Fibroblast of lung (primary cell): ENCODE measurements at regions not wholly inside any gene's neighbourhood (a gene's known extent, or its start where the extent isn't known, plus 50 kb on each side); places are given as distances from the start of the nearest gene placed in this dataset.

ENCODE experiments used
- EZH2 ChIP-seq: IDR thresholded peaks from 2 replicates; pipeline ENCODE4 v1.5.1; 2012; ENCODE audit warnings: low read length, control low read depth, mild to moderate bottlenecking; ENCODE audit errors: missing control alignments
- TF ChIP-seq, protein P1 (sequence below), 2 donors: IDR thresholded peaks in 1 of 2; conservative IDR thresholded peaks in 1 of 2; 1 replicate in 1 of 2; 2 replicates in 1 of 2; pipeline ENCODE4 v1.5.1; 2011 to 2012; ENCODE audit warnings: low read length in 2 of 2, control low read depth in 1 of 2, inconsistent platforms in 1 of 2, low read depth in 1 of 2, mild to moderate bottlenecking in 1 of 2

DNA sequence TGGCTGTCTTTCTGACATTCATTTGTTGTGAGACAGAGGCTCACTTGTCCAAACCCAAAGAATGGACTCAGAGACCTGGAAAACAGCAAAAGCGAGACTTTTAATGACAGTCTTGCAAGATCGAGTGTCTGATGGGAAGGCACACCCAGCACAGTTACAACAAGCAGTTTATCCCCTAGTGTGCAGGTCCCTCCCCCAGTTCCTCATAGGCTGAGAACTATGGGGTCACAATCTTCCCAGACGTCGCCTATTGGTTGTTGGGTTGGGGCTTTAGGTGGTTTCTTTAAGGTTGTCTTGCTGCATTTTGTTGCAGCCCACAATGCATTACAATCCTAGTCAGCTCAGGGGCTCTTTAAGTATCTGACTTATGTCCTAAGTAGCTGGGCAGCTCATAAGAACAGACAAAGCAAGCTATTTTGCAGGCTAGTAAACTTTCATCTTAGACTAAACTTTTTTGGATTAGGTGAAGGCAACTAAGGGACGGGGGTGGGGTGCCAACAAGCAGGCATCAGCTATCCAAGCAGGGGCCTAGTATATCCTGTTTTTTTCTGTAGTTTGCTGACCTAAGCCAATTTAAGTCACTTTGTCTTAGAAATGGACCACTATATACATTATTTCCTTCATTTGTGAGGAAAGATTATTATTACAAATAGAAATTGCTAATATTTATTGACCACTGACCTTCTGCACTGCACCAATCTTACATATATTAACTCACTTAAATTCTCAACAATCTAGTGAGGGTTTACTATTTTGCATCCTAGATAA, 151.8 kb downstream of the SETD4 start:
- TF ChIP-seq, protein P1, sequence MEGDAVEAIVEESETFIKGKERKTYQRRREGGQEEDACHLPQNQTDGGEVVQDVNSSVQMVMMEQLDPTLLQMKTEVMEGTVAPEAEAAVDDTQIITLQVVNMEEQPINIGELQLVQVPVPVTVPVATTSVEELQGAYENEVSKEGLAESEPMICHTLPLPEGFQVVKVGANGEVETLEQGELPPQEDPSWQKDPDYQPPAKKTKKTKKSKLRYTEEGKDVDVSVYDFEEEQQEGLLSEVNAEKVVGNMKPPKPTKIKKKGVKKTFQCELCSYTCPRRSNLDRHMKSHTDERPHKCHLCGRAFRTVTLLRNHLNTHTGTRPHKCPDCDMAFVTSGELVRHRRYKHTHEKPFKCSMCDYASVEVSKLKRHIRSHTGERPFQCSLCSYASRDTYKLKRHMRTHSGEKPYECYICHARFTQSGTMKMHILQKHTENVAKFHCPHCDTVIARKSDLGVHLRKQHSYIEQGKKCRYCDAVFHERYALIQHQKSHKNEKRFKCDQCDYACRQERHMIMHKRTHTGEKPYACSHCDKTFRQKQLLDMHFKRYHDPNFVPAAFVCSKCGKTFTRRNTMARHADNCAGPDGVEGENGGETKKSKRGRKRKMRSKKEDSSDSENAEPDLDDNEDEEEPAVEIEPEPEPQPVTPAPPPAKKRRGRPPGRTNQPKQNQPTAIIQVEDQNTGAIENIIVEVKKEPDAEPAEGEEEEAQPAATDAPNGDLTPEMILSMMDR (conservative IDR thresholded peaks at IDR 0.05 in 1 of 2, IDR thresholded peaks at IDR 0.05 in 1 of 2; ENCODE audit: low read depth in 1 of 2, low read length in 2 of 2), result no peak
- TF ChIP-seq EZH2, result no peak
